ENCODE measurements at regions not wholly inside any gene's neighbourhood (a gene's known extent, or its start where the extent isn't known, plus 50 kb on each side); places are given as distances from the start of the nearest gene placed in this dataset.

DNA sequence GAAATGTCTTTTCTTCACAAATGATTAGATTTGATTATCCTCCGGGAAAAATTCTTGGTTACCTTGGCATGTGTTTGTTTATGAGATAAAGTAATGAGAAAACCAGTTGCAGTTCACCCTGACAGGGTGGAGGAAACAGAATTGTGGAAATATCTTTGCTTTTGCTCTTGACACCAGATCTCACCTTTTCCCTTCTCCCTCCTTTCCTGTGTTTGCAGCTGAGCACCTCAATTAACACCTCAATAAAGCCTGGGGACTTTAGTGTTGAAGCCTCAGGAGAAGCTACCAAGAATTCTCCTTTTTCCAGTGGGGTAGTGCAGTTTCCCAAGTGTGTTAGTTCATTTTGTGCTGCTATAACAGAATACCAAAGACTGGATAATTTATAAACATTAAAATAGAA lies 350.8 kb upstream of the IGFBP7 start:
- Histone ChIP-seq H3K36me3 (ENCODE audit: control insufficient read depth, insufficient read depth, low read length) (no peaks in the 10 kb centered on the region), H3K4me1 (ENCODE audit: control insufficient read depth, insufficient read depth, low read length) (peaks cover 6% of the 10 kb centered on the region), H3K9ac (ENCODE audit: low read length) (no peak overlapping the region), H3K27me3 (ENCODE audit: control insufficient read depth, insufficient read depth, low read length) (no peaks in the 10 kb centered on the region), H3K4me3 (ENCODE audit: low read length) (no peak overlapping the region), H3K9me3 (ENCODE audit: control insufficient read depth, low read length) (no peaks in the 10 kb centered on the region)

GRCh38 chr4:57448901-57449300 lies 338.7 kb upstream of the IGFBP7 start:
- Histone ChIP-seq H3K9ac (ENCODE audit: low read length) (no peak overlapping the region), H3K4me3 (ENCODE audit: low read length) (no peak overlapping the region), H3K4me1 (ENCODE audit: control insufficient read depth, insufficient read depth, low read length) (no peaks in the 10 kb centered on the region), H3K27me3 (ENCODE audit: control insufficient read depth, insufficient read depth, low read length) (no peaks in the 10 kb centered on the region), H3K9me3 (ENCODE audit: control insufficient read depth, low read length) (no peaks in the 10 kb centered on the region), H3K36me3 (ENCODE audit: control insufficient read depth, insufficient read depth, low read length) (no peaks in the 10 kb centered on the region)

- Histone ChIP-seq H3K9ac (ENCODE audit: low read length) (no peak overlapping the region), H3K36me3 (ENCODE audit: control insufficient read depth, insufficient read depth, low read length) (no peaks in the 10 kb centered on the region), H3K4me1 (ENCODE audit: control insufficient read depth, insufficient read depth, low read length) (peaks cover under 1% of the 10 kb centered on the region), H3K9me3 (ENCODE audit: control insufficient read depth, low read length) (no peaks in the 10 kb centered on the region), H3K4me3 (ENCODE audit: low read length) (no peak overlapping the region), H3K27me3 (ENCODE audit: control insufficient read depth, insufficient read depth, low read length) (no peaks in the 10 kb centered on the region)
Measured at GRCh38 chr4:57448452-57448851, 338.3 kb upstream of the IGFBP7 start.

GRCh38 chr4:57446266-57446665 lies 336.1 kb upstream of the IGFBP7 start:
- H3K4me3 ChIP-seq (ENCODE audit: low read length), result no peak overlapping the region
- H3K36me3 ChIP-seq (ENCODE audit: control insufficient read depth, insufficient read depth, low read length), result no peaks in the 10 kb centered on the region
- no peaks in the 10 kb centered on the region for H3K9me3 ChIP-seq (ENCODE audit: control insufficient read depth, low read length)
- peaks cover 6% of the 10 kb centered on the region for H3K4me1 ChIP-seq (ENCODE audit: control insufficient read depth, insufficient read depth, low read length)
- no peaks in the 10 kb centered on the region for H3K27me3 ChIP-seq (ENCODE audit: control insufficient read depth, insufficient read depth, low read length)
- H3K9ac ChIP-seq (ENCODE audit: low read length), result no peak overlapping the region

GRCh38 chr4:57445686-57446085 lies 335.5 kb upstream of the IGFBP7 start:
- no peaks in the 10 kb centered on the region for H3K36me3 ChIP-seq (ENCODE audit: control insufficient read depth, insufficient read depth, low read length)
- no peaks in the 10 kb centered on the region for H3K27me3 ChIP-seq (ENCODE audit: control insufficient read depth, insufficient read depth, low read length)
- peaks cover 6% of the 10 kb centered on the region for H3K4me1 ChIP-seq (ENCODE audit: control insufficient read depth, insufficient read depth, low read length)
- no peak overlapping the region for H3K4me3 ChIP-seq (ENCODE audit: low read length)
- H3K9me3 ChIP-seq (ENCODE audit: control insufficient read depth, low read length), result no peaks in the 10 kb centered on the region
- no peak overlapping the region for H3K9ac ChIP-seq (ENCODE audit: low read length)

- Histone ChIP-seq H3K9ac (ENCODE audit: low read length) (no peak overlapping the region), H3K27me3 (ENCODE audit: control insufficient read depth, insufficient read depth, low read length) (no peaks in the 10 kb centered on the region), H3K36me3 (ENCODE audit: control insufficient read depth, insufficient read depth, low read length) (no peaks in the 10 kb centered on the region), H3K4me3 (ENCODE audit: low read length) (no peak overlapping the region), H3K4me1 (ENCODE audit: control insufficient read depth, insufficient read depth, low read length) (peaks cover 6% of the 10 kb centered on the region), H3K9me3 (ENCODE audit: control insufficient read depth, low read length) (no peaks in the 10 kb centered on the region)
Measured at GRCh38 chr4:57444671-57445070, 334.5 kb upstream of the IGFBP7 start.

- Histone ChIP-seq H3K9ac (ENCODE audit: low read length) (no peak overlapping the region), H3K4me3 (ENCODE audit: low read length) (no peak overlapping the region), H3K9me3 (ENCODE audit: control insufficient read depth, low read length) (no peaks in the 10 kb centered on the region), H3K27me3 (ENCODE audit: control insufficient read depth, insufficient read depth, low read length) (no peaks in the 10 kb centered on the region), H3K36me3 (ENCODE audit: control insufficient read depth, insufficient read depth, low read length) (no peaks in the 10 kb centered on the region), H3K4me1 (ENCODE audit: control insufficient read depth, insufficient read depth, low read length) (peaks cover 6% of the 10 kb centered on the region)
Measured at GRCh38 chr4:57443787-57444186, 333.6 kb upstream of the IGFBP7 start.

GRCh38 chr4:57443308-57443707 lies 333.1 kb upstream of the IGFBP7 start:
- Histone ChIP-seq H3K4me1 (ENCODE audit: control insufficient read depth, insufficient read depth, low read length) (peaks cover 6% of the 10 kb centered on the region), H3K36me3 (ENCODE audit: control insufficient read depth, insufficient read depth, low read length) (no peaks in the 10 kb centered on the region), H3K27me3 (ENCODE audit: control insufficient read depth, insufficient read depth, low read length) (no peaks in the 10 kb centered on the region), H3K9me3 (ENCODE audit: control insufficient read depth, low read length) (no peaks in the 10 kb centered on the region), H3K9ac (ENCODE audit: low read length) (no peak overlapping the region), H3K4me3 (ENCODE audit: low read length) (no peak overlapping the region)

- Histone ChIP-seq H3K36me3 (ENCODE audit: control insufficient read depth, insufficient read depth, low read length) (no peaks in the 10 kb centered on the region), H3K9me3 (ENCODE audit: control insufficient read depth, low read length) (no peaks in the 10 kb centered on the region), H3K27me3 (ENCODE audit: control insufficient read depth, insufficient read depth, low read length) (no peaks in the 10 kb centered on the region), H3K4me3 (ENCODE audit: low read length) (no peak overlapping the region), H3K9ac (ENCODE audit: low read length) (no peak overlapping the region), H3K4me1 (ENCODE audit: control insufficient read depth, insufficient read depth, low read length) (peaks cover 6% of the 10 kb centered on the region)
Measured at GRCh38 chr4:57442831-57443291, 332.7 kb upstream of the IGFBP7 start.

DNA sequence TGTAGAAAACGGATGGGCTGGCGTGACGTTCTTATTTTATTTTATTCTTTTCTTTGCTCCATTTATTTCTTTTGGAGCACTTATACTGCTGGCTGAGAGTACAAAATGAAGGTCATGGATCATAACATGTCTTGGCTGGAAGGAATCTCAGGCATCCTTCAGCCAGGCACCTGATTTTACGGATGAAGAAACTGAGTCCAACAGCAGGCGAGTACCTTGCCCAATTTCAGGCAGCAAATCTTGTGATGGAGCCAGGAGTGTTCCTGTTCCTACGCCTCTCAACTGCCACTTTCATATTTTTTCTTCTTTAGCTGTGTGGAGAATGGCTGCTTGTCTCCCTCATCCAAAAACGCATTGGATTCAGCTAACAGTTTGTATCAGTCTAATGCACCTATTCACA lies 332.1 kb upstream of the IGFBP7 start:
- Histone ChIP-seq H3K4me1 (ENCODE audit: control insufficient read depth, insufficient read depth, low read length) (peaks cover 6% of the 10 kb centered on the region), H3K4me3 (ENCODE audit: low read length) (no peak overlapping the region), H3K9me3 (ENCODE audit: control insufficient read depth, low read length) (no peaks in the 10 kb centered on the region), H3K27me3 (ENCODE audit: control insufficient read depth, insufficient read depth, low read length) (no peaks in the 10 kb centered on the region), H3K36me3 (ENCODE audit: control insufficient read depth, insufficient read depth, low read length) (no peaks in the 10 kb centered on the region), H3K9ac (ENCODE audit: low read length) (no peak overlapping the region)

DNA sequence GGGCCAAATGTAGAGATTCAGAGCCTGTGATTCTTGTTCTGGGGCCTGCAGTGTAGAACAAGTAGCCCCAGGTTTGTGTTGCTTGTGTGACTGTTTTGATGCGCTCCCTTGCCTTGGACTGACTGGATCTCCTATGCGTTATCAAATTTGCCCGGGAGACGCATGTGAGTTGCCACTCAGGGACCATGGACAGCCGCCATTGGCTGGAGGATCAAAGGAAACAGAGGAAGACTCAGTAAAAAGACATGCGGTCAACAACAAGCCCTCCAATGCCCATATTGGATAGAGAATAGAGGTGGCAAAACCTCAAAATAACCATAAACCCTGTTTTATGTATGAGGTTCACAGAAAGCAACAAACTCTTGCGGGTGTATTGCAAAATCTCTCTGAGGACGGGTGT lies 327.5 kb upstream of the IGFBP7 start:
- H3K27me3 ChIP-seq (ENCODE audit: control insufficient read depth, insufficient read depth, low read length), result no peaks in the 10 kb centered on the region

DNA sequence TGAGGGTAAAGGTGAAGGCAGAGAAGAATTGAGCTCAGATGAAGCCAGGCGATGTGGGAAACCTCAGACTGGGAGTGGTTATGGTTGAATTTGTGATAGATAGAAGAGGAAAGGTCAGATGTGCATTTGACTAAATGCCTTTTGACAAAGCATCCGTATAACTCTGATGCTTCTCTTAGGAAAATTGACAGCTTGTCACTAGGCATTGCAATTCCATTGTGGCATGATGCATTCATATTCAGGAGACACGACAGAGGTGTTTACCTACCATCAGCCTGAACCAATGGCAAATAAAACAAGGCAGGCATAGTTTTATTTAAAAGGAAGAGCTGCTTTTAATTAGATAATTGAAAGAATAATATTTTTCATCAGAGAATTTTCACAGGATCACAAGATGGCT lies 325.1 kb upstream of the IGFBP7 start:
- no peaks in the 10 kb centered on the region for H3K9me3 ChIP-seq (ENCODE audit: control insufficient read depth, low read length)
- no peaks in the 10 kb centered on the region for H3K4me1 ChIP-seq (ENCODE audit: control insufficient read depth, insufficient read depth, low read length)
- H3K27me3 ChIP-seq (ENCODE audit: control insufficient read depth, insufficient read depth, low read length), result no peaks in the 10 kb centered on the region
- no peak overlapping the region for H3K9ac ChIP-seq (ENCODE audit: low read length)
- H3K4me3 ChIP-seq (ENCODE audit: low read length), result no peak overlapping the region
- no peaks in the 10 kb centered on the region for H3K36me3 ChIP-seq (ENCODE audit: control insufficient read depth, insufficient read depth, low read length)

More for the DNA sequence above, 327.5 kb upstream of the IGFBP7 start:
- no peak overlapping the region for H3K9ac ChIP-seq (ENCODE audit: low read length)
- no peaks in the 10 kb centered on the region for H3K36me3 ChIP-seq (ENCODE audit: control insufficient read depth, insufficient read depth, low read length)
- H3K4me3 ChIP-seq (ENCODE audit: low read length), result no peak overlapping the region
- no peaks in the 10 kb centered on the region for H3K9me3 ChIP-seq (ENCODE audit: control insufficient read depth, low read length)
- no peaks in the 10 kb centered on the region for H3K4me1 ChIP-seq (ENCODE audit: control insufficient read depth, insufficient read depth, low read length)

DNA sequence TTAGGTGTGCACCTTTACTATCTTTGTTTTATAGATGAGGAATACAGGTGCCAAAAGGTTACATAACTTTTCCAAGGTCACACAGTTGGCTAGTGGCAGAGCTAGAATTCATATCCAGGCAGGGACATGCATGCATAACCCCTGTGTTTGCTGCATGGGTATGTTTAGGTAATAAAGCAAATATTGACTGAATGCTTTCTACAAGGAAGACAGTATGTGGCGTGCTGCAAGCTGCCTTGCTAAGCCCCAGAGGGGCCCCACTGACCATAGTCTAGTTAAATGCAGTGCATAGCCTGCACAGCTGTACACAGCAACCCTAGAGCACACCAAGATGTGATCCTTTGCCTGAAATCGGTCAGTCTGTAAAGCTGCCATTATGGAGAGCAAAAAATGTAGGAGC lies 320.5 kb upstream of the IGFBP7 start:
- Histone ChIP-seq H3K9me3 (ENCODE audit: control insufficient read depth, low read length) (no peaks in the 10 kb centered on the region), H3K4me1 (ENCODE audit: control insufficient read depth, insufficient read depth, low read length) (no peaks in the 10 kb centered on the region), H3K9ac (ENCODE audit: low read length) (no peak overlapping the region), H3K4me3 (ENCODE audit: low read length) (no peak overlapping the region), H3K27me3 (ENCODE audit: control insufficient read depth, insufficient read depth, low read length) (no peaks in the 10 kb centered on the region), H3K36me3 (ENCODE audit: control insufficient read depth, insufficient read depth, low read length) (no peaks in the 10 kb centered on the region)
